Activated T-helper 17 cell treated with anti-CD3 and anti-CD28 coated beads, Interleukin-2, amount 50 U/mL, for 72 hours (primary cell): ENCODE measurements at regions not wholly inside any gene's neighbourhood (a gene's known extent, or its start where the extent isn't known, plus 50 kb on each side); places are given as distances from the start of the nearest gene placed in this dataset.
"Not testable (repeated sequence)": the region's sequence is repeated elsewhere in the genome, so short reads cannot be mapped to it uniquely, and the experiment has no call there.

Experiments
- ATAC-seq: fragments of 150-1000 bp; cut with Tn5 transposase; replicated peaks from 2 replicates; pipeline ENCODE4 v1.10.0; 2021; ENCODE audit warnings: mild to moderate bottlenecking, moderate library complexity
- H3K27ac Mint-ChIP-seq: one replicate; pipeline ENCODE4 v1.8.0; 2022; ENCODE audit warnings: mixed read lengths
- H3K27me3 Mint-ChIP-seq: one replicate; pipeline ENCODE4 v1.8.0; 2022; ENCODE audit warnings: mixed read lengths
- H3K36me3 Mint-ChIP-seq: one replicate; pipeline ENCODE4 v1.8.0; 2022; ENCODE audit warnings: low read depth, mild to moderate bottlenecking, mixed read lengths
- H3K4me1 Mint-ChIP-seq: one replicate; pipeline ENCODE4 v1.8.0; 2022; ENCODE audit warnings: mixed read lengths
- H3K4me3 Mint-ChIP-seq: one replicate; pipeline ENCODE4 v1.8.0; 2022; ENCODE audit warnings: mild to moderate bottlenecking, mixed read lengths
- H3K9me3 Mint-ChIP-seq: one replicate; pipeline ENCODE4 v1.8.0; 2022; ENCODE audit warnings: mixed read lengths

GRCh38 chr7:119090851-119091250 lies 866.3 kb downstream of the ANKRD7 start:
- H3K36me3 Mint-ChIP-seq = no peaks in the 10 kb centered on the region
- H3K9me3 Mint-ChIP-seq = peaks cover 25% of the 10 kb centered on the region
- no peak overlapping the region for H3K4me3 Mint-ChIP-seq
- no peaks in the 10 kb centered on the region for H3K4me1 Mint-ChIP-seq
- no peak overlapping the region for H3K27ac Mint-ChIP-seq
- ATAC-seq = no peak
- no peaks in the 10 kb centered on the region for H3K27me3 Mint-ChIP-seq

GRCh38 chr7:119096683-119097082 lies 872.2 kb downstream of the ANKRD7 start:
- no peak for ATAC-seq
- Mint-ChIP-seq H3K4me3 (no peak overlapping the region), H3K36me3 (no peaks in the 10 kb centered on the region), H3K27me3 (no peaks in the 10 kb centered on the region), H3K27ac (no peak overlapping the region), H3K4me1 (no peaks in the 10 kb centered on the region), H3K9me3 (peaks cover 28% of the 10 kb centered on the region)

GRCh38 chr7:119100611-119101258 lies 876.2 kb downstream of the ANKRD7 start:
- H3K9me3 Mint-ChIP-seq = peaks cover 21% of the 10 kb centered on the region
- H3K27ac Mint-ChIP-seq, H3K4me1 Mint-ChIP-seq, H3K36me3 Mint-ChIP-seq, H3K4me3 Mint-ChIP-seq, ATAC-seq, H3K27me3 Mint-ChIP-seq: not testable (repeated sequence)

GRCh38 chr7:119102291-119102690 lies 877.8 kb downstream of the ANKRD7 start:
- Mint-ChIP-seq H3K27me3 (no peaks in the 10 kb centered on the region), H3K27ac (no peak overlapping the region), H3K9me3 (peaks cover 23% of the 10 kb centered on the region), H3K36me3 (no peaks in the 10 kb centered on the region), H3K4me3 (no peak overlapping the region), H3K4me1 (no peaks in the 10 kb centered on the region)
- ATAC-seq = no peak

GRCh38 chr7:119105381-119105780 lies 880.9 kb downstream of the ANKRD7 start:
- no peak overlapping the region for H3K27ac Mint-ChIP-seq
- no peak for ATAC-seq
- H3K4me1 Mint-ChIP-seq = no peaks in the 10 kb centered on the region
- H3K36me3 Mint-ChIP-seq = no peaks in the 10 kb centered on the region
- H3K9me3 Mint-ChIP-seq = peaks cover 13% of the 10 kb centered on the region
- H3K27me3 Mint-ChIP-seq = no peaks in the 10 kb centered on the region
- no peak overlapping the region for H3K4me3 Mint-ChIP-seq

- Mint-ChIP-seq H3K27ac (no peak overlapping the region), H3K27me3 (no peaks in the 10 kb centered on the region), H3K4me1 (no peaks in the 10 kb centered on the region), H3K36me3 (no peaks in the 10 kb centered on the region), H3K9me3 (peaks cover 4% of the 10 kb centered on the region), H3K4me3 (no peak overlapping the region)
- no peak for ATAC-seq
Observed at GRCh38 chr7:119123326-119123725, 898.8 kb downstream of the ANKRD7 start.

- H3K4me3 Mint-ChIP-seq = no peak overlapping the region
- no peaks in the 10 kb centered on the region for H3K36me3 Mint-ChIP-seq
- no peaks in the 10 kb centered on the region for H3K27me3 Mint-ChIP-seq
- H3K9me3 Mint-ChIP-seq = peaks cover 4% of the 10 kb centered on the region
- H3K27ac Mint-ChIP-seq = no peak overlapping the region
- ATAC-seq = no peak
- H3K4me1 Mint-ChIP-seq = no peaks in the 10 kb centered on the region
Observed at GRCh38 chr7:119127706-119128105, 903.2 kb downstream of the ANKRD7 start.

- Mint-ChIP-seq H3K27me3 (no peaks in the 10 kb centered on the region), H3K4me1 (no peaks in the 10 kb centered on the region), H3K9me3 (peaks cover 3% of the 10 kb centered on the region), H3K36me3 (no peaks in the 10 kb centered on the region), H3K4me3 (no peak overlapping the region), H3K27ac (no peak overlapping the region)
- ATAC-seq = no peak
Observed at GRCh38 chr7:119132436-119132835, 907.9 kb downstream of the ANKRD7 start.

GRCh38 chr7:119167431-119167830 lies 942.9 kb downstream of the ANKRD7 start:
- H3K36me3 Mint-ChIP-seq = no peaks in the 10 kb centered on the region
- H3K4me3 Mint-ChIP-seq = no peak overlapping the region
- no peaks in the 10 kb centered on the region for H3K4me1 Mint-ChIP-seq
- peaks cover 30% of the 10 kb centered on the region for H3K9me3 Mint-ChIP-seq
- no peak overlapping the region for H3K27ac Mint-ChIP-seq
- no peak for ATAC-seq
- no peaks in the 10 kb centered on the region for H3K27me3 Mint-ChIP-seq

GRCh38 chr7:119172043-119172442 lies 947.5 kb downstream of the ANKRD7 start:
- no peaks in the 10 kb centered on the region for H3K27me3 Mint-ChIP-seq

GRCh38 chr7:119175911-119176627 lies 951.6 kb downstream of the ANKRD7 start:
- no peaks in the 10 kb centered on the region for H3K36me3 Mint-ChIP-seq
- H3K27me3 Mint-ChIP-seq = no peaks in the 10 kb centered on the region
- ATAC-seq = no peak
- no peak overlapping the region for H3K4me3 Mint-ChIP-seq
- H3K4me1 Mint-ChIP-seq = no peaks in the 10 kb centered on the region
- H3K27ac Mint-ChIP-seq = no peak overlapping the region
- H3K9me3 Mint-ChIP-seq = peaks cover 3% of the 10 kb centered on the region

More at GRCh38 chr7:119172043-119172442, 947.5 kb downstream of the ANKRD7 start:
- Mint-ChIP-seq H3K4me1 (no peaks in the 10 kb centered on the region), H3K27ac (no peak overlapping the region), H3K36me3 (no peaks in the 10 kb centered on the region), H3K9me3 (peaks cover 16% of the 10 kb centered on the region), H3K4me3 (no peak overlapping the region)
- no peak for ATAC-seq

- no peak overlapping the region for H3K27ac Mint-ChIP-seq
- H3K4me3 Mint-ChIP-seq = no peak overlapping the region
- H3K4me1 Mint-ChIP-seq = no peaks in the 10 kb centered on the region
- peaks cover 3% of the 10 kb centered on the region for H3K9me3 Mint-ChIP-seq
- H3K36me3 Mint-ChIP-seq = no peaks in the 10 kb centered on the region
- no peaks in the 10 kb centered on the region for H3K27me3 Mint-ChIP-seq
- ATAC-seq = no peak
Observed at GRCh38 chr7:119177863-119178262, 953.4 kb downstream of the ANKRD7 start.

- Mint-ChIP-seq H3K4me1 (no peaks in the 10 kb centered on the region), H3K27me3 (no peaks in the 10 kb centered on the region), H3K27ac (no peak overlapping the region), H3K4me3 (no peak overlapping the region), H3K9me3 (peaks cover 11% of the 10 kb centered on the region), H3K36me3 (no peaks in the 10 kb centered on the region)
- ATAC-seq = no peak
Observed at GRCh38 chr7:119184124-119184788, 959.8 kb downstream of the ANKRD7 start.

- H3K9me3 Mint-ChIP-seq = peaks cover 6% of the 10 kb centered on the region
- no peak overlapping the region for H3K27ac Mint-ChIP-seq
- no peaks in the 10 kb centered on the region for H3K36me3 Mint-ChIP-seq
Observed at GRCh38 chr7:119196183-119196582, 971.7 kb downstream of the ANKRD7 start.

More at GRCh38 chr7:119196183-119196582, 971.7 kb downstream of the ANKRD7 start:
- Mint-ChIP-seq H3K4me1 (no peaks in the 10 kb centered on the region), H3K27me3 (no peaks in the 10 kb centered on the region), H3K4me3 (no peak overlapping the region)
- no peak for ATAC-seq
